C4-2B (cell line): ENCODE measurements at regions not wholly inside any gene's neighbourhood (a gene's known extent, or its start where the extent isn't known, plus 50 kb on each side); places are given as distances from the start of the nearest gene placed in this dataset.

ENCODE experiments used
- H3K27ac ChIP-seq: fragments of 450-650 bp; 2 replicates; pipeline ENCODE4 v1.5.1; 2017
- ZFX ChIP-seq: fragments of 450-650 bp; IDR thresholded peaks from 2 replicates; pipeline ENCODE4 v1.6.1; 2017
- TF ChIP-seq, protein P1 (sequence below): fragments of 450-650 bp; conservative IDR thresholded peaks from 2 replicates; pipeline ENCODE4 v1.5.1; 2017; ENCODE audit warnings: mild to moderate bottlenecking

DNA sequence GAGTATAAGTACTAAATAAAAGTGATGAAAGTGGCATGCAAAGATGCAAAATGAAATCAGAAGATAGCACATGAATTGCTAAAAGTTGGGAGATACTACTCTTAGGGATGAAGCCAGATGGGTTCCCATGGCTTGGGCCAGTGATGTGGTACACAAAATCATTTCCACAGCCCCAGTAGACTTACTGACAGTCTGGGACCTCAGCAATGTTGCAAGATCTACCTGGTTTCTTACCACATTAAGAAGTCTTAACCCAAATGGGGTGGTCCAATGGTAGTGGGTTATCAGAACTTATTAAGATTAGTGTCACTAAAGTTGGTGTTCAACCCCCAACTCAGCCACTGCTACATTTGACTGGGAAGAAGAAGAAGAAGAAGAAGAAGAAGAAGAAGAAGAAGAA, 227.7 kb upstream of the IRF2BP2 start:
- H3K27ac ChIP-seq, result no peak overlapping the region
- TF ChIP-seq, protein P1, sequence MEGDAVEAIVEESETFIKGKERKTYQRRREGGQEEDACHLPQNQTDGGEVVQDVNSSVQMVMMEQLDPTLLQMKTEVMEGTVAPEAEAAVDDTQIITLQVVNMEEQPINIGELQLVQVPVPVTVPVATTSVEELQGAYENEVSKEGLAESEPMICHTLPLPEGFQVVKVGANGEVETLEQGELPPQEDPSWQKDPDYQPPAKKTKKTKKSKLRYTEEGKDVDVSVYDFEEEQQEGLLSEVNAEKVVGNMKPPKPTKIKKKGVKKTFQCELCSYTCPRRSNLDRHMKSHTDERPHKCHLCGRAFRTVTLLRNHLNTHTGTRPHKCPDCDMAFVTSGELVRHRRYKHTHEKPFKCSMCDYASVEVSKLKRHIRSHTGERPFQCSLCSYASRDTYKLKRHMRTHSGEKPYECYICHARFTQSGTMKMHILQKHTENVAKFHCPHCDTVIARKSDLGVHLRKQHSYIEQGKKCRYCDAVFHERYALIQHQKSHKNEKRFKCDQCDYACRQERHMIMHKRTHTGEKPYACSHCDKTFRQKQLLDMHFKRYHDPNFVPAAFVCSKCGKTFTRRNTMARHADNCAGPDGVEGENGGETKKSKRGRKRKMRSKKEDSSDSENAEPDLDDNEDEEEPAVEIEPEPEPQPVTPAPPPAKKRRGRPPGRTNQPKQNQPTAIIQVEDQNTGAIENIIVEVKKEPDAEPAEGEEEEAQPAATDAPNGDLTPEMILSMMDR, result no peak
- TF ChIP-seq ZFX, result no peak

DNA sequence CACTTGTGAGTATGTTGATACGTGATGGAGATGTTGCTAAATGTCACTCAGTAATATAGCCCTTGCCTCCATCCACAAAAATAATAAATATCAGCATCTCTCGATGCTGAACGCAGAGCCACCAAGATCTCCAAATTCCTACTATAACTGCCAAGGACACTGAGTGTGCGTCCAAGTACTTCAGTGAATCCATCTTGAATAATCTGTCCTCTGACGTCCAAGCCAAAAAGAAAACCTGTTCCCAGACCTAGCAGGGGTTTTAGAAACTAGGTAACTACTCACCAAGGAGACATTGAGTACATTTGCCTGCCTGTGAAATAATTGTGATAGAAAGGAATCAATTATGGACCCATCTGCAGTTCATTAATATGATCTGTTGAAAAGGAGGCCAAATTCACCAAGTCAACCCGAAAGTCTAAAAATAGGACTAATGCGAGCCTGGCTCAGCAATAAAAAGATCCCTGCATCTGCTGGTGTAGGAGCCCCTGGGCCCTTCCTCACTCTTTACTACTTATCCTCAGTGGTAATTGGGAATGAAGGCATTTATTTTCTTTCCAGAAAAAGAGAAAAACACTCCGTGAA, 226.9 kb upstream of the IRF2BP2 start:
- no peak for TF ChIP-seq ZFX
- TF ChIP-seq, protein P1, result no peak
- no peak overlapping the region for H3K27ac ChIP-seq

DNA sequence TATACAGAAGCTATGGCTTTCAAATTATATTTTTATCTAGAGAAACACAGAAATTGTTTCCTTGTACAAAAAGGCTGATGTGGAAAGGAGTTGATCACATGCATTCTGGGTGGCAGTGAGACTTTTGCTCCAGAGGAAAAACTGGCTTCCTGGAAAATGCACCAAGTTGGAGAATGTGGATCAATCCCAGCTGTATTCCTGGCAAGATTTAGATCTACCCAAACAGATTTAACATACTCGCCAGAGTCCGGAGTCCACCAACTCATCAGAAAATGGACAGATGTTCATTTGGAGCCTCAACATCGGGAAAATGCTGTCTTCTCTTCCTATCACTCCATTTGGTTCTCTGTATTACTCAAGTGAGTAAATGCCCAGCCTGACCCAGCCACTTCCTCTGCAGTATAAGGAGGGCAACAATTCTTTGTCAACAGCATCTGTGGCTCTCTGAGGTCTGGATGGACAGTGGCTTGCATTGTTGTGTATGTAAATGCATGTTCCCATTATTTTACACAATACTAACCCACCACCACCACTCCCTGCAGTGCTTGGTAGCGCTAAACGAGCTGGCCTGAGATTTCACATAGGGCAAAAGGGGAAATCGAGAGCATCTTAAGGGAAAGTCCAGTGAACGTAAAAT, 226.2 kb upstream of the IRF2BP2 start:
- TF ChIP-seq, protein P1, result no peak
- no peak for TF ChIP-seq ZFX
- no peak overlapping the region for H3K27ac ChIP-seq

DNA sequence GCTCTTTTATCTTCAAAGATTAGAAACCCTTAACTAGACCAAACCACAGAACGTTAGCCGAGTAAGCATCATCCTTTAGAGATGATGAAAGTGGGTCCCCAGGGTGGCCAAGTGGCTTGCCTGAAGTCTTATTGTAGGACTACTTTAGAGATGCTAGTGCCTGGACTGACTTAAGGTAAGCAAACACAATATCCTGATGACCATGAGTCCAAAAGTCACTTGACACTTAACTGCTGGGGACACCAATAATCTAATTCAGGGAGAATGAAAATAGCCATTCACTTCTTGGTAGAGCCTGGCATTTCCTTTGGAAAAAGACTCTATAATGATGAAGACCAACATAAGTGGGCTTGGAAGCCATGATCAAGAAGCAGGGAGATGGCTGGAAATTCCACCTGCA, 225.3 kb upstream of the IRF2BP2 start:
- TF ChIP-seq ZFX, result no peak
- TF ChIP-seq, protein P1, result no peak
- H3K27ac ChIP-seq, result no peak overlapping the region

GRCh38 chr1:234833646-234834045, 223.7 kb upstream of the IRF2BP2 start:
- no peak overlapping the region for H3K27ac ChIP-seq
- no peak for TF ChIP-seq ZFX
- TF ChIP-seq, protein P1, result no peak

DNA sequence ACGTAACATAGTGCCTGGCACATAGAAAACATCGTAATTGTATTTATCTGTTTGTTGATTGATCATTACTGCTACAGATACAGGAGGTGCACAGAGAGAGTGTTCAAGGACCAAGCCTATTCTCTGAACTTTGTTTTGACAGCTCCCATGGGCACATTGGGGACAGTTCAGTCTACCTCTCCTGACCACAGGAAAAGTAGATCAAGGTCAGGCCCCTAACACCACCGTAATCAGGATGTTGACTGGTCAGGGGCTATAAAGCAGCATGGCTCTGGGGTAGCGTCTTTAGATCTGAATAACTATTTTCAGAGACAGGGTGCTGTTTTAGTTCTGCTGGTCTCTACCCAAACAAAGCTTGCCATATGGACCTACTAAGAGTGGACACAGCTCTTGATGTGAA, 223.1 kb upstream of the IRF2BP2 start:
- no peak overlapping the region for H3K27ac ChIP-seq
- TF ChIP-seq ZFX, result no peak
- TF ChIP-seq, protein P1, result no peak

- TF ChIP-seq, protein P1, result no peak
- no peak for TF ChIP-seq ZFX
- H3K27ac ChIP-seq, result no peak overlapping the region
Measured at GRCh38 chr1:234827656-234828055, 217.7 kb upstream of the IRF2BP2 start.
